IMR-90 (cell line): ENCODE measurements at regions not wholly inside any gene's neighbourhood (a gene's known extent, or its start where the extent isn't known, plus 50 kb on each side); places are given as distances from the start of the nearest gene placed in this dataset.

Experiments
- ATAC-seq: fragments of 200-7000 bp; cut with Tn5 transposase; 2 replicates; pipeline ENCODE4 v1.9.1; 2020; ENCODE audit warnings: low read depth, mild to moderate bottlenecking, moderate library complexity
- BruUV-seq: library from RNA; stranded (reverse); fragments of 400-500 nt; replicated peaks from 2 replicates; lab custom pipeline; 2021; lab: Mats Ljungman, UMichigan
- CTCF ChIA-PET: fragments of 300-600 bp; formaldehyde crosslinking; extraction: SDS; loops from one replicate; lab custom pipeline; 2021; ENCODE audit warnings: antibody characterized with exemption; lab: Yijun Ruan, JAX
- POLR2A ChIA-PET: fragments of 300-600 bp; sonication (Branson Sonifier 250); formaldehyde crosslinking; loops from one replicate; lab custom pipeline; 2022; ENCODE audit warnings: antibody characterized with exemption; ENCODE audit not compliant: unreplicated experiment; lab: Charles Lee
- DNase-seq: peaks from one replicate; pipeline ENCODE4 v3.0.0; 2013
- H2AFZ ChIP-seq: replicated peaks from 2 replicates; pipeline ENCODE3; 2013; ENCODE audit warnings: low read length, mild to moderate bottlenecking; ENCODE audit not compliant: poor library complexity
- H2AK5ac ChIP-seq: 2 replicates; pipeline ENCODE4 v1.6.1; 2013; ENCODE audit warnings: low read depth, low read length, inconsistent platforms
- H2AK9ac ChIP-seq: replicated peaks from 2 replicates; pipeline ENCODE3; 2013; ENCODE audit warnings: mild to moderate bottlenecking, low read depth, low read length, moderate library complexity; ENCODE audit not compliant: poor library complexity
- H2BK120ac ChIP-seq: 2 replicates; pipeline ENCODE4 v1.6.1; 2013; ENCODE audit warnings: low read depth, low read length, inconsistent platforms
- H2BK15ac ChIP-seq: 3 replicates; pipeline ENCODE4 v1.6.1; 2013; ENCODE audit warnings: low read depth, low read length, inconsistent platforms
- H2BK20ac ChIP-seq: 2 replicates; pipeline ENCODE4 v1.6.1; 2013; ENCODE audit warnings: low read depth, mild to moderate bottlenecking, inconsistent platforms, low read length, moderate library complexity
- H2BK5ac ChIP-seq: 2 replicates; pipeline ENCODE4 v1.6.1; 2013; ENCODE audit warnings: mild to moderate bottlenecking, low read depth, low read length, inconsistent platforms; ENCODE audit not compliant: poor library complexity, severe bottlenecking
- H3K14ac ChIP-seq: replicated peaks from 2 replicates; pipeline ENCODE4 v1.6.1; 2013; ENCODE audit warnings: low read depth, low read length, inconsistent platforms
- H3K18ac ChIP-seq: 2 replicates; pipeline ENCODE4 v1.6.1; 2013; ENCODE audit warnings: low read depth, low read length, control low read depth
- H3K23ac ChIP-seq: 2 replicates; pipeline ENCODE4 v1.6.1; 2013; ENCODE audit warnings: low read depth, low read length, inconsistent platforms
- H3K27ac ChIP-seq: 2 replicates; pipeline ENCODE4 v1.5.1; 2013; ENCODE audit warnings: mild to moderate bottlenecking, control low read depth, low read length; ENCODE audit not compliant: insufficient read depth
- H3K27me3 ChIP-seq: 2 replicates; pipeline ENCODE4 v1.6.1; 2013; ENCODE audit warnings: low read length; ENCODE audit not compliant: control insufficient read depth, insufficient read depth
- H3K36me3 ChIP-seq: 2 replicates; pipeline ENCODE4 v1.6.1; 2013; ENCODE audit warnings: low read length, mixed read lengths; ENCODE audit not compliant: control insufficient read depth, insufficient read depth
- H3K4ac ChIP-seq: 2 replicates; pipeline ENCODE4 v1.6.1; 2013; ENCODE audit warnings: low read depth, low read length, inconsistent platforms
- H3K4me1 ChIP-seq: 2 replicates; pipeline ENCODE4 v1.6.1; 2013; ENCODE audit warnings: low read length, mixed read lengths; ENCODE audit not compliant: control insufficient read depth, insufficient read depth
- H3K4me2 ChIP-seq: 2 replicates; pipeline ENCODE4 v1.6.1; 2013; ENCODE audit warnings: low read depth, mild to moderate bottlenecking, control low read depth, low read length, moderate library complexity
- H3K4me3 ChIP-seq: 2 replicates; pipeline ENCODE4 v1.5.1; 2013; ENCODE audit warnings: low read depth, mild to moderate bottlenecking, control low read depth, low read length, moderate library complexity; ENCODE audit not compliant: insufficient read depth
- H3K56ac ChIP-seq: 2 replicates; pipeline ENCODE4 v1.6.1; 2013; ENCODE audit warnings: low read length, inconsistent platforms; ENCODE audit not compliant: insufficient read depth; ENCODE audit errors: extremely low read depth
- H3K79me1 ChIP-seq, 2 experiments: 2 replicates each; pipeline ENCODE4 v1.6.1; 2013; ENCODE audit warnings: low read length in 2 of 2, inconsistent platforms in 1 of 2, low read depth in 1 of 2
- H3K9ac ChIP-seq: 2 replicates; pipeline ENCODE4 v1.6.1; 2013; ENCODE audit warnings: low read depth, low read length, control low read depth
- H3K9me1 ChIP-seq: 2 replicates; pipeline ENCODE4 v1.6.1; 2013; ENCODE audit warnings: low read length, inconsistent platforms; ENCODE audit not compliant: insufficient read depth
- H3K9me3 ChIP-seq: 2 replicates; pipeline ENCODE4 v1.6.1; 2013; ENCODE audit warnings: low read length; ENCODE audit not compliant: control insufficient read depth, insufficient read depth
- H4K20me1 ChIP-seq: 2 replicates; pipeline ENCODE4 v1.6.1; 2013; ENCODE audit warnings: low read length, inconsistent platforms; ENCODE audit not compliant: insufficient read depth
- H4K5ac ChIP-seq: 2 replicates; pipeline ENCODE4 v1.6.1; 2013; ENCODE audit warnings: mild to moderate bottlenecking, low read depth, low read length, control low read depth
- H4K8ac ChIP-seq, 2 experiments: 2 replicates each; pipeline ENCODE4 v1.6.1; 2013; ENCODE audit warnings: low read depth in 2 of 2, low read length in 2 of 2, control low read depth in 1 of 2, inconsistent platforms in 1 of 2
- H4K91ac ChIP-seq: 2 replicates; pipeline ENCODE4 v1.6.1; 2013; ENCODE audit warnings: low read depth, low read length, inconsistent platforms; ENCODE audit not compliant: insufficient read depth
- BHLHE40 ChIP-seq: fragments of 150-350 bp; IDR thresholded peaks from 2 replicates; pipeline ENCODE4 v1.6.1; 2016; ENCODE audit warnings: mild to moderate bottlenecking, low read depth, low read length
- FOS ChIP-seq: fragments of 150-350 bp; IDR thresholded peaks from 2 replicates; pipeline ENCODE4 v1.6.1; 2016; ENCODE audit warnings: low read depth, low read length
- MXI1 ChIP-seq: IDR thresholded peaks from 2 replicates; pipeline ENCODE4 v1.6.1; 2012; ENCODE audit warnings: low read depth, mild to moderate bottlenecking, low read length, moderate library complexity, borderline replicate concordance
- WGBS, 2 experiments: methylation state at CpG; one replicate each; pipeline versions ENCODE4 v1.1.5 to v1.1.7; 2013; ENCODE audit warnings: missing lambda C conversion rate in 2 of 2; ENCODE audit not compliant: insufficient read length in 1 of 2; ENCODE audit errors: extremely low coverage in 2 of 2; 5-methylcytosine and 5-hydroxymethylcytosine counted together
- dilution Hi-C: fragments of 300-500 bp; cut with HindIII; formaldehyde crosslinking; loops from one replicate; pipeline ENCODE4 v1.14.3; 2018; ENCODE audit warnings: low sequenced_read_pairs; ENCODE audit not compliant: unreplicated experiment
- in situ Hi-C: fragments of 300-500 bp; cut with MboI; formaldehyde crosslinking; loops from 3 replicates; pipeline ENCODE4 v1.14.3; 2019; ENCODE audit warnings: low sequenced_read_pairs, inconsistent platforms, mixed read lengths
- intact Hi-C: fragments of 100-400 bp; cut with micrococcal nuclease; formaldehyde crosslinking; loops from 2 replicates; pipeline ENCODE4 v1.10.0; 2022

DNA sequence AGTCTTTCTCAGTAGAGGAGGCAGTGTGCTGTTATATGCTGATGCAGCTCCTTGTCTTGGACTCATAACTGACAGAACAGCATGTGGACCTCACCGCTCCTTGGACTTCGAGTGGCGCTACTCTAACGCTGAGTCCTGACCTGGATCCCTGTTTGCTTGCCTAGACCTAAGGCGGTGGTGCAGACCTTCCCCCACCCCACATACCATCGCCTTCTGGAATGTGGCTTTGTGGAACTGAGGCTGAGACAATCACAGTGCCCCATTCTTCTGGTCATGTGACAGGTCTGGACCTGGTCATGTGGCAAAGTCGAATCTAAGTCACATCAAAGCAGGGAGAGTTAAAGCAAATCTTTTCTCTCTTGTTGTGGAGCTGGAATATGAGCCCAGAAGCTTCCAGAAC is 190.7 kb upstream of the MKI67 start:
- no peak overlapping the region for H2AFZ ChIP-seq
- H3K4ac ChIP-seq: no peak overlapping the region
- no peaks in the 10 kb centered on the region for H4K20me1 ChIP-seq
- ChIA-PET CTCF (no interaction called here), POLR2A (no interaction called here)
- peaks cover 28% of the 10 kb centered on the region for H3K9me3 ChIP-seq
- H3K4me2 ChIP-seq: no peak overlapping the region
- WGBS, 2 experiments: no CpG with 5 or more reads among the region's 7 CpGs
- H2BK20ac ChIP-seq: no peak overlapping the region
- ATAC-seq (no peak), DNase-seq (no peak)
- H2AK9ac ChIP-seq: no peak overlapping the region
- H2BK5ac ChIP-seq: no peak overlapping the region
- no TSS peak for BruUV-seq
- no peak overlapping the region for H4K8ac ChIP-seq
- H2BK15ac ChIP-seq: no peak overlapping the region
- H2BK120ac ChIP-seq: no peak overlapping the region
- TF ChIP-seq BHLHE40 (no peak), FOS (no peak), MXI1 (no peak)
- no peak overlapping the region for H4K5ac ChIP-seq
- no peak overlapping the region for H3K14ac ChIP-seq
- H3K18ac ChIP-seq: no peak overlapping the region
- no peak overlapping the region for H4K91ac ChIP-seq
- no peak overlapping the region for H3K56ac ChIP-seq
- no peaks in the 10 kb centered on the region for H3K27me3 ChIP-seq
- no peak overlapping the region for H3K27ac ChIP-seq
- H3K23ac ChIP-seq: no peak overlapping the region
- in situ Hi-C loops (no loop called here), intact Hi-C loops (no loop called here), dilution Hi-C loops (no loop called here)
- H3K4me1 ChIP-seq: no peaks in the 10 kb centered on the region
- no peak overlapping the region for H3K9ac ChIP-seq
- no peaks in the 10 kb centered on the region for H3K36me3 ChIP-seq
- no peak overlapping the region for H2AK5ac ChIP-seq
- no peak overlapping the region for H3K4me3 ChIP-seq
- no peaks in the 10 kb centered on the region for H3K9me1 ChIP-seq
- no peaks in the 10 kb centered on the region for H3K79me1 ChIP-seq
